ENCODE measurements at regions not wholly inside any gene's neighbourhood (a gene's known extent, or its start where the extent isn't known, plus 50 kb on each side); places are given as distances from the start of the nearest gene placed in this dataset.

- CTCF ChIA-PET = no interaction called here
- Histone ChIP-seq H3K9ac (ENCODE audit: low read length) (no peak overlapping the region), H3K4me2 (ENCODE audit: low read length) (no peak overlapping the region), H3K4me1 (ENCODE audit: control insufficient read depth in 1 of 2, insufficient read depth in 2 of 2, low read length in 2 of 2) (no peaks in the 10 kb centered on the region), H3K27me3 (ENCODE audit: insufficient read depth, low read length) (no peaks in the 10 kb centered on the region), H3K27ac (ENCODE audit: low read depth, low read length) (no peak overlapping the region), H3K9me3 (ENCODE audit: control insufficient read depth in 1 of 2, insufficient read depth in 1 of 2, low read depth in 1 of 2, low read length in 2 of 2) (no peaks in the 10 kb centered on the region), H3K4me3 (replicated peaks in 1 of 2; ENCODE audit: low read depth in 1 of 2, low read length in 2 of 2) (no peak overlapping the region), H3K36me3 (ENCODE audit: control insufficient read depth in 1 of 2, insufficient read depth in 2 of 2, low read length in 2 of 2) (no peaks in the 10 kb centered on the region), H4K20me1 (ENCODE audit: insufficient read depth) (no peaks in the 10 kb centered on the region), H3K79me2 (ENCODE audit: insufficient read depth, low read length) (no peaks in the 10 kb centered on the region), H2AFZ (ENCODE audit: low read depth, low read length, poor library complexity, severe bottlenecking) (no peak overlapping the region), H3K9me2 (ENCODE audit: insufficient read depth) (no peaks in the 10 kb centered on the region)
- DNase-seq (ENCODE audit: low read depth, low spot score) (no peak), ATAC-seq (no peak)
- intact Hi-C loops (cut with micrococcal nuclease) = no loop called here
- RAD21 ChIA-PET (ENCODE audit: low non-redundant PET in 1 of 2, low total read pairs in 2 of 2, uncharacterized antibody in 2 of 2, unreplicated experiment in 2 of 2) = no interaction called here
- BruUV-seq (replicated peaks) = no TSS peak
- POLR2A ChIA-PET = no interaction called here
- TF ChIP-seq YY1 (IDR thresholded peaks at IDR 0.05; ENCODE audit: extremely low read depth, insufficient replicate concordance, low read depth, low read length) (no peak), ZFX (IDR thresholded peaks at IDR 0.05) (no peak), ELF1 (IDR thresholded peaks at IDR 0.05; ENCODE audit: borderline replicate concordance, low read depth) (no peak), CEBPB (IDR thresholded peaks at IDR 0.05; ENCODE audit: low read depth) (no peak), ZNF274 (IDR thresholded peaks at IDR 0.05; ENCODE audit: low read depth, low read length) (no peak), FOSL1 (IDR thresholded peaks at IDR 0.05; ENCODE audit: low read depth) (no peak), EZH2phosphoT487 (IDR thresholded peaks at IDR 0.05; ENCODE audit: borderline replicate concordance) (no peak), EZH2 (IDR thresholded peaks at IDR 0.05) (no peak), REST (IDR thresholded peaks at IDR 0.05; ENCODE audit: low read depth) (no peak), RAD21 (IDR thresholded peaks at IDR 0.05; ENCODE audit: low read depth) (no peak), EGR1 (IDR thresholded peaks at IDR 0.05; ENCODE audit: low read depth) (no peak), POLR2AphosphoS5 (IDR thresholded peaks at IDR 0.05; ENCODE audit: low read depth, low read length) (no peak), TCF7L2 (IDR thresholded peaks at IDR 0.05; ENCODE audit: borderline replicate concordance, extremely low read depth, insufficient read depth, insufficient read length) (no peak), POLR2A (IDR thresholded peaks at IDR 0.05; ENCODE audit: borderline replicate concordance, extremely low read depth, insufficient read depth, insufficient read length) (no peak), SRF (IDR thresholded peaks at IDR 0.05; ENCODE audit: low read depth) (no peak)
- TF ChIP-seq, protein P1, sequence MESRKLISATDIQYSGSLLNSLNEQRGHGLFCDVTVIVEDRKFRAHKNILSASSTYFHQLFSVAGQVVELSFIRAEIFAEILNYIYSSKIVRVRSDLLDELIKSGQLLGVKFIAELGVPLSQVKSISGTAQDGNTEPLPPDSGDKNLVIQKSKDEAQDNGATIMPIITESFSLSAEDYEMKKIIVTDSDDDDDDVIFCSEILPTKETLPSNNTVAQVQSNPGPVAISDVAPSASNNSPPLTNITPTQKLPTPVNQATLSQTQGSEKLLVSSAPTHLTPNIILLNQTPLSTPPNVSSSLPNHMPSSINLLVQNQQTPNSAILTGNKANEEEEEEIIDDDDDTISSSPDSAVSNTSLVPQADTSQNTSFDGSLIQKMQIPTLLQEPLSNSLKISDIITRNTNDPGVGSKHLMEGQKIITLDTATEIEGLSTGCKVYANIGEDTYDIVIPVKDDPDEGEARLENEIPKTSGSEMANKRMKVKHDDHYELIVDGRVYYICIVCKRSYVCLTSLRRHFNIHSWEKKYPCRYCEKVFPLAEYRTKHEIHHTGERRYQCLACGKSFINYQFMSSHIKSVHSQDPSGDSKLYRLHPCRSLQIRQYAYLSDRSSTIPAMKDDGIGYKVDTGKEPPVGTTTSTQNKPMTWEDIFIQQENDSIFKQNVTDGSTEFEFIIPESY (IDR thresholded peaks at IDR 0.05; ENCODE audit: extremely low read depth, insufficient replicate concordance, low read length) = no peak
- TF ChIP-seq, protein P2, sequence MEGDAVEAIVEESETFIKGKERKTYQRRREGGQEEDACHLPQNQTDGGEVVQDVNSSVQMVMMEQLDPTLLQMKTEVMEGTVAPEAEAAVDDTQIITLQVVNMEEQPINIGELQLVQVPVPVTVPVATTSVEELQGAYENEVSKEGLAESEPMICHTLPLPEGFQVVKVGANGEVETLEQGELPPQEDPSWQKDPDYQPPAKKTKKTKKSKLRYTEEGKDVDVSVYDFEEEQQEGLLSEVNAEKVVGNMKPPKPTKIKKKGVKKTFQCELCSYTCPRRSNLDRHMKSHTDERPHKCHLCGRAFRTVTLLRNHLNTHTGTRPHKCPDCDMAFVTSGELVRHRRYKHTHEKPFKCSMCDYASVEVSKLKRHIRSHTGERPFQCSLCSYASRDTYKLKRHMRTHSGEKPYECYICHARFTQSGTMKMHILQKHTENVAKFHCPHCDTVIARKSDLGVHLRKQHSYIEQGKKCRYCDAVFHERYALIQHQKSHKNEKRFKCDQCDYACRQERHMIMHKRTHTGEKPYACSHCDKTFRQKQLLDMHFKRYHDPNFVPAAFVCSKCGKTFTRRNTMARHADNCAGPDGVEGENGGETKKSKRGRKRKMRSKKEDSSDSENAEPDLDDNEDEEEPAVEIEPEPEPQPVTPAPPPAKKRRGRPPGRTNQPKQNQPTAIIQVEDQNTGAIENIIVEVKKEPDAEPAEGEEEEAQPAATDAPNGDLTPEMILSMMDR (IDR thresholded peaks at IDR 0.05 in 2 of 3, conservative IDR thresholded peaks at IDR 0.05 in 1 of 3; ENCODE audit: borderline replicate concordance in 1 of 3, insufficient read depth in 1 of 3, low read depth in 2 of 3, low read length in 2 of 3) = no peak
Observed at GRCh38 chr7:47217086-47217485, 364.8 kb downstream of the TNS3 start.
